ENCODE measurements at regions not wholly inside any gene's neighbourhood (a gene's known extent, or its start where the extent isn't known, plus 50 kb on each side); places are given as distances from the start of the nearest gene placed in this dataset.

DNA sequence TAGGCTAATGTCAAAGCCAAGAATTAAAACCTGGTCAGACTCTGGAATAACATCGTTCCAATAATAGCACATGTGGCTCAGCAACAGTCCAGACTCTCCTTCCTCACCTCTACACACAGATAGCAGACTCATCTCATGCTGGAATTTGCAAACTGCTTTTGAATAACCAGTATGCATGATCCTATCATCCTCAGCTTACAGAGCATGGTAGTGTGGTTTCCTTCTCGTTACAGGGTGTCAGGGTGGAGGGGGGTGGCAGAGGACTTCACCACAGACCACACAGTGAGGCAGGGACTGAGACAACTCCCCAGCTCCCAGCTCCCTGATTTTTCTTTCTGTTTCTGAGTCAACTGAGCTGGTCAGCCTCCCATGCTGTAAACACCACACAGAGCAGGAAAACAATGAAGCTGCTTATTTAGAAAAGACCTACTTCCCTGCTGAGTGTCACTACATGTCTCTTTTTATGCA, 101.6 kb downstream of the RPL22L1 start:
- no peak overlapping the region for H3K27ac Mint-ChIP-seq
- H3K36me3 Mint-ChIP-seq (ENCODE audit: low read depth) = no peaks in the 10 kb centered on the region
- no peak overlapping the region for H3K4me3 Mint-ChIP-seq
- no peaks in the 10 kb centered on the region for H3K9me3 Mint-ChIP-seq
- H3K4me1 Mint-ChIP-seq (ENCODE audit: low read depth) = no peaks in the 10 kb centered on the region
- H3K27me3 Mint-ChIP-seq = peaks cover 9% of the 10 kb centered on the region

DNA sequence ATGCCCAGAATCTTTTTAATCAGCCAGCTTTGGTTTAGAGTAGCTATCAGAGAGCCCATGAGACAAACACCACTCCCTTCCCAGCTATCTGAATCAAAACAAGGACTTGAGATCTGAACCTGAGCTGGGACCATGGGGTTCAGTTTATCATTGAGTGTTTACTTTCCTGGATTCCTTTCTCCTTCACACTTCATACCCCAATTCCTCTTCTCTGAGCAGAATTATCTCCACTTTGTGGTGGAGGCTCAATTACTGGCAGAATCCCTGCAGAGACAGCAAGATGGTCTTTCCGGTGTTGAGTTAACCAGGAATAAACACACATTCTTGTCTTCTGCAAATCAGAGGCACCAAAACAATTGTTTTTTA, 102.4 kb downstream of the RPL22L1 start:
- no peak overlapping the region for H3K27ac Mint-ChIP-seq
- H3K9me3 Mint-ChIP-seq = no peaks in the 10 kb centered on the region
- no peaks in the 10 kb centered on the region for H3K4me1 Mint-ChIP-seq (ENCODE audit: low read depth)
- H3K27me3 Mint-ChIP-seq = peaks cover 9% of the 10 kb centered on the region
- H3K4me3 Mint-ChIP-seq = no peak overlapping the region
- no peaks in the 10 kb centered on the region for H3K36me3 Mint-ChIP-seq (ENCODE audit: low read depth)

DNA sequence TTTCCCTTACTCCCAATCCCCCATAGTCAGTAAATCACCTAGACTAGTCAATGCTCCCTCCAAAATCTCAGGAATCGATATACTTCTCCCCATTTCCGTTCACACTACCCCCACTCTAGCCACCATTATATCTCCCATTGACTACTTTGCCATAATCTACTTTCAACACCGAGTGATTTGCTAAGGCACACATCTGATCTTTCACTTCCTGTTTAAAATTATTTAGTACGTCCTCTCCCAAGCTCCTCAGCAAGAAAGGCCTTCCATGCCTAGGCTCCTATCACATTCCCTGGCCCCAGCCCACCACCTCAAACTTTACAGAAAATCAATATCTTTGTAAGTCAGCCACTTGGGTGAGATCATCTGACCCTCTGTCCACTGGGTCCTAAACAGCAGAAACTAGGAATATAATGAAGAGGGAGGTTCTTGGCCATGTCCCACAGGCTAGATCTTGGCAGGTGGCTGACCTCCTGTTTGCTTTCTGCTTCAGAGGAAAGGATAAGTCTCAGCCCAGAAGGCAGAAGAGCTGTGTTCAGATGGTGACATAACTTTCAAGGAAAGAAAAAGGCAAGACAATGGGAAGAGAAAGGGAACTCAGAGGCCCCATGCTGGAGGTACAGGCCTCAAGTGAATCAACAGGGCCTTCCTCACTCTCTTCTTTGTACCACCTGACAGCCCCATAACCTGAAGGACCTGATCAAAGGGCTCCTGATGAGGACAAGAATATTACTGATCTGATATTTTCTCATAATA, 103.0 kb downstream of the RPL22L1 start:
- Mint-ChIP-seq H3K36me3 (ENCODE audit: low read depth) (no peaks in the 10 kb centered on the region), H3K9me3 (no peaks in the 10 kb centered on the region), H3K27me3 (peaks cover 9% of the 10 kb centered on the region), H3K27ac (no peak overlapping the region), H3K4me1 (ENCODE audit: low read depth) (no peaks in the 10 kb centered on the region), H3K4me3 (no peak overlapping the region)

DNA sequence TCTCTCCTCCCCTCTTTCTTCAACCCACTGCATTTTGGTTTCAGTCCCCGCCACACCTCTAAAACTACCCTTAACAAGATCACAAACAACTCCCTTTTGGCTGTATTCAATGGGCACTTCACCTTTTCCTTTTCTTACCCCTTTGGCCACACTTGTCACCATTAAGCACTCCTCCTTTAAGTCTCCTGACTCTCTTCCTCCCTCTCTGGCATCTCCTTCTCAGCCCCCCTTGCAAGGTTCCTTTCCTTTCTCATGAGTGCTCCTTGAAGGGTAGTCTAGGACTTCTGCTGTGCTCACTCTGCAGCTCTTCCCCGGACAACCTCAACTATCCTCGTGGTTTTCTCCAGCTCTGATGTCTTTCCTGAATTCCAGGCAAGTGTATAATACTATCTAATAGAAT, 103.7 kb downstream of the RPL22L1 start:
- no peaks in the 10 kb centered on the region for H3K9me3 Mint-ChIP-seq
- H3K4me3 Mint-ChIP-seq = no peak overlapping the region
- H3K36me3 Mint-ChIP-seq (ENCODE audit: low read depth) = no peaks in the 10 kb centered on the region
- H3K27ac Mint-ChIP-seq = no peak overlapping the region
- no peaks in the 10 kb centered on the region for H3K4me1 Mint-ChIP-seq (ENCODE audit: low read depth)
- H3K27me3 Mint-ChIP-seq = peaks cover 4% of the 10 kb centered on the region

GRCh38 chr3:170765419-170766078, 104.4 kb downstream of the RPL22L1 start:
- Mint-ChIP-seq H3K4me1 (ENCODE audit: low read depth) (no peaks in the 10 kb centered on the region), H3K4me3 (no peak overlapping the region), H3K36me3 (ENCODE audit: low read depth) (no peaks in the 10 kb centered on the region), H3K27me3 (peaks cover under 1% of the 10 kb centered on the region), H3K27ac (no peak overlapping the region), H3K9me3 (no peaks in the 10 kb centered on the region)

- Mint-ChIP-seq H3K4me3 (no peak overlapping the region), H3K36me3 (ENCODE audit: low read depth) (no peaks in the 10 kb centered on the region), H3K9me3 (no peaks in the 10 kb centered on the region), H3K27ac (no peak overlapping the region), H3K27me3 (no peaks in the 10 kb centered on the region), H3K4me1 (ENCODE audit: low read depth) (no peaks in the 10 kb centered on the region)
These were observed 106.0 kb downstream of the RPL22L1 start for GRCh38 chr3:170764017-170764416.

DNA sequence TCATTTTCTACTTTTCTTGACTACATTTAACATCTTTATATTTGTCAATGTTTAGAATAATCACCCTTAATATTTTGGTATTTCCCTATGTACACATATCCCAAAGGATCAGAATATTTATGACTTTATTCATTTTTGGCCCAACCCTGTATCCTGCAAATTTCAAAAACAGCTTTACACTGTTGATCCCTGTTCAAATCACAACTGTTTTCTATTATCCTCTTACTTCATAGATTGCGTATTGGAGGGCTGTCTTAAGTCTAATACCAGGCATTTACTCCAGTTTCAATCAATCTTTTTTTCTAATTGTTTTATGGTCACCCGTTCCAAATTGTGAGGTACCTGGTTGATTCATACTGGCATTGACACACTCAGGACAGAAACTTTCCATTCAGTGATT, 107.9 kb downstream of the RPL22L1 start:
- Mint-ChIP-seq H3K9me3 (no peaks in the 10 kb centered on the region), H3K4me3 (no peak overlapping the region), H3K4me1 (ENCODE audit: low read depth) (no peaks in the 10 kb centered on the region), H3K27ac (no peak overlapping the region), H3K27me3 (no peaks in the 10 kb centered on the region), H3K36me3 (ENCODE audit: low read depth) (no peaks in the 10 kb centered on the region)

DNA sequence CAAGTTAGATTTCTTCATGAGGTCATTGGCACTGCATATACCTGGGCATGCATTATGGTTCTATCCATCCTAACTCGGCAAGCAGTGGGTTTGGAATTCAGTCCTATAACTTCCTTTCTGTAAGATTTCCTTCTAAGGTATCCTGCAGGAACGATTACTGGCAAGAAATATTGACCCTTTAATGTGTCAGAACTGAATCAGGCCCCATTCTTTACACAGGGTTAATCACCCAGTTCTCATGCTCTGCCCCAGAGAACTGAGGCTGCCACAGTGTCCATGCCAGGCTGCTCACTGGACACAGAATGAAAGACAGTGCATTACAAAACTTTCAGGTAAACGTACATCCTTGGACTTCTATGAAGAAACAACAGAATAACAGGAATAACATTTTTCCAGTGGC, 108.9 kb downstream of the RPL22L1 start:
- Mint-ChIP-seq H3K4me3 (no peak overlapping the region), H3K4me1 (ENCODE audit: low read depth) (no peaks in the 10 kb centered on the region), H3K9me3 (no peaks in the 10 kb centered on the region), H3K27ac (no peak overlapping the region), H3K36me3 (ENCODE audit: low read depth) (no peaks in the 10 kb centered on the region), H3K27me3 (no peaks in the 10 kb centered on the region)

- Mint-ChIP-seq H3K4me3 (no peak overlapping the region), H3K9me3 (no peaks in the 10 kb centered on the region), H3K27ac (no peak overlapping the region), H3K36me3 (ENCODE audit: low read depth) (no peaks in the 10 kb centered on the region), H3K4me1 (ENCODE audit: low read depth) (no peaks in the 10 kb centered on the region), H3K27me3 (no peaks in the 10 kb centered on the region)
These were observed 109.8 kb downstream of the RPL22L1 start for GRCh38 chr3:170760174-170760526.

- Mint-ChIP-seq H3K27me3 (no peaks in the 10 kb centered on the region), H3K9me3 (no peaks in the 10 kb centered on the region), H3K36me3 (ENCODE audit: low read depth) (no peaks in the 10 kb centered on the region), H3K4me3 (no peak overlapping the region), H3K27ac (no peak overlapping the region), H3K4me1 (ENCODE audit: low read depth) (no peaks in the 10 kb centered on the region)
These were observed 110.4 kb downstream of the RPL22L1 start for GRCh38 chr3:170759511-170760173.

DNA sequence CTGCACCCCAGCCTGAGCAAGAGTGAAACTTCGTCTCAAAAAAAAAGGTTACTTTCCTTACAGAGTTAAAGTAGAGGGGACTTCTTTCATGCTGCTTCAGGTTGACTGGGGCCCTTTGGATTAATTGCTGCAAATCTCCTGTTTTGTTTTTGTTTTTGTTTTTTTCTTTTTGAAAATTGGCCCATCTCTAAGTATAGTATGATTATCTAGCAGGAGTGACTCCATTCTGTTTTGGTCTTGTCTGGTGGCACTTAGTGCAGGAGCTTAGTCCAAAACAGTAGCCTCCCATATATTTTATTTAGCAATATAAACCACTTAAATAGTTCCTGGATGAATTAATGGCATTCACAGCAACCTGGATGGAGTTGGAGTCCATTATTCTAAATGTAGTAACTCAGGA, 113.0 kb downstream of the RPL22L1 start:
- H3K36me3 Mint-ChIP-seq (ENCODE audit: low read depth) = no peaks in the 10 kb centered on the region
- H3K27ac Mint-ChIP-seq = no peak overlapping the region
- no peaks in the 10 kb centered on the region for H3K4me1 Mint-ChIP-seq (ENCODE audit: low read depth)
- H3K4me3 Mint-ChIP-seq = no peak overlapping the region
- peaks cover 19% of the 10 kb centered on the region for H3K27me3 Mint-ChIP-seq
- H3K9me3 Mint-ChIP-seq = no peaks in the 10 kb centered on the region

- Mint-ChIP-seq H3K27me3 (peaks cover 37% of the 10 kb centered on the region), H3K4me1 (ENCODE audit: low read depth) (no peaks in the 10 kb centered on the region), H3K9me3 (no peaks in the 10 kb centered on the region), H3K27ac (no peak overlapping the region), H3K36me3 (ENCODE audit: low read depth) (no peaks in the 10 kb centered on the region), H3K4me3 (no peak overlapping the region)
These were observed 115.7 kb downstream of the RPL22L1 start for GRCh38 chr3:170754311-170754693.

- H3K4me1 Mint-ChIP-seq (ENCODE audit: low read depth) = no peaks in the 10 kb centered on the region
- no peaks in the 10 kb centered on the region for H3K9me3 Mint-ChIP-seq
- no peaks in the 10 kb centered on the region for H3K36me3 Mint-ChIP-seq (ENCODE audit: low read depth)
- H3K4me3 Mint-ChIP-seq = no peak overlapping the region
- H3K27me3 Mint-ChIP-seq = peaks cover 43% of the 10 kb centered on the region
- H3K27ac Mint-ChIP-seq = no peak overlapping the region
These were observed 116.3 kb downstream of the RPL22L1 start for GRCh38 chr3:170753421-170754310.

GRCh38 chr3:170752571-170753155, 117.3 kb downstream of the RPL22L1 start:
- Mint-ChIP-seq H3K4me3 (no peak overlapping the region), H3K36me3 (ENCODE audit: low read depth) (no peaks in the 10 kb centered on the region), H3K27me3 (peaks cover 49% of the 10 kb centered on the region), H3K27ac (no peak overlapping the region), H3K9me3 (no peaks in the 10 kb centered on the region), H3K4me1 (ENCODE audit: low read depth) (no peaks in the 10 kb centered on the region)

Measured in stimulated activated naive CD8-positive, alpha-beta T cell treated with anti-CD3 and anti-CD28 coated beads, Interleukin-15, Interleukin-2, amounts not matched to agents 100 ng/mL and 50 ng/mL, for 24 hours (primary cell).